PC-9 (cell line): ENCODE measurements at regions not wholly inside any gene's neighbourhood (a gene's known extent, or its start where the extent isn't known, plus 50 kb on each side); places are given as distances from the start of the nearest gene placed in this dataset.

Experiments used
- BruUV-seq: library from RNA; stranded (reverse); fragments of 400-500 nt; replicated peaks from 2 replicates; lab custom pipeline; 2021; lab: Mats Ljungman, UMichigan
- CTCF ChIA-PET: fragments of 300-600 bp; sonication (Branson Sonifier 250); formaldehyde crosslinking; loops from one replicate; lab custom pipeline; 2022; ENCODE audit warnings: antibody characterized with exemption; lab: Charles Lee
- POLR2A ChIA-PET: fragments of 300-600 bp; sonication (Branson Sonifier 250); formaldehyde crosslinking; loops from one replicate; lab custom pipeline; 2022; ENCODE audit warnings: antibody characterized with exemption; ENCODE audit not compliant: unreplicated experiment; lab: Charles Lee
- DNase-seq, 2 experiments: peaks; one replicate each; pipeline versions ENCODE4 v3.0.0 to v3.0.0-alpha.2; 2015 to 2022; ENCODE audit warnings: mixed read lengths in 1 of 2
- H2AFZ ChIP-seq: fragments of 200-600 bp; sonication (generic); 2 replicates; pipeline ENCODE4 v1.8.1; 2017; ENCODE audit warnings: antibody characterized with exemption
- H3F3A ChIP-seq: fragments of 200-600 bp; sonication (generic); 2 replicates; pipeline ENCODE4 v1.8.1; 2017; ENCODE audit warnings: antibody characterized with exemption, mild to moderate bottlenecking, low read depth; ENCODE audit not compliant: insufficient read depth
- H3K27ac ChIP-seq: fragments of 200-600 bp; sonication (generic); 2 replicates; pipeline ENCODE4 v1.6.1; 2016; ENCODE audit warnings: mixed run types
- H3K27me3 ChIP-seq: fragments of 200-600 bp; sonication (generic); 2 replicates; pipeline ENCODE4 v1.6.1; 2016; ENCODE audit warnings: low read depth, mixed run types; ENCODE audit not compliant: insufficient read depth
- H3K36me3 ChIP-seq: fragments of 200-600 bp; sonication (generic); 2 replicates; pipeline ENCODE4 v1.6.1; 2016; ENCODE audit warnings: low read depth, mixed run types
- H3K4me1 ChIP-seq: fragments of 200-600 bp; sonication (generic); replicated peaks from 2 replicates; pipeline ENCODE4 v1.6.1; 2016; ENCODE audit warnings: mixed run types; ENCODE audit not compliant: insufficient read depth
- H3K4me2 ChIP-seq: fragments of 200-600 bp; sonication (generic); 2 replicates; pipeline ENCODE4 v1.6.1; 2017; ENCODE audit warnings: mixed run types
- H3K4me3 ChIP-seq: fragments of 200-600 bp; sonication (generic); 2 replicates; pipeline ENCODE4 v1.6.1; 2016; ENCODE audit warnings: mixed run types
- H3K79me2 ChIP-seq: fragments of 200-600 bp; sonication (generic); 2 replicates; pipeline ENCODE4 v1.6.1; 2017; ENCODE audit warnings: low read depth, mixed run types
- H3K9me2 ChIP-seq: fragments of 200-600 bp; sonication (generic); 2 replicates; pipeline ENCODE4 v1.8.1; 2017; ENCODE audit warnings: mild to moderate bottlenecking; ENCODE audit not compliant: insufficient read depth
- H3K9me3 ChIP-seq: fragments of 200-600 bp; sonication (generic); 2 replicates; pipeline ENCODE4 v1.8.1; 2016; ENCODE audit warnings: low read depth; ENCODE audit not compliant: insufficient read depth
- H4K20me1 ChIP-seq: fragments of 200-600 bp; sonication (generic); 2 replicates; pipeline ENCODE4 v1.8.1; 2017; ENCODE audit not compliant: insufficient read depth
- EZH2 ChIP-seq: fragments of 200-600 bp; sonication (generic); IDR thresholded peaks from 2 replicates; pipeline ENCODE4 v1.8.0; 2017; ENCODE audit warnings: antibody characterized with exemption, low read depth
- intact Hi-C: fragments of 100-400 bp; cut with micrococcal nuclease; formaldehyde crosslinking; loops from one replicate; pipeline ENCODE4 v1.10.0; 2022; ENCODE audit not compliant: unreplicated experiment
- TF ChIP-seq, protein P1 (sequence below): fragments of 200-600 bp; sonication (generic); conservative IDR thresholded peaks from 2 replicates; pipeline ENCODE4 v1.6.1; 2017; ENCODE audit warnings: mixed run types, antibody characterized with exemption, mild to moderate bottlenecking, moderate library complexity

DNA sequence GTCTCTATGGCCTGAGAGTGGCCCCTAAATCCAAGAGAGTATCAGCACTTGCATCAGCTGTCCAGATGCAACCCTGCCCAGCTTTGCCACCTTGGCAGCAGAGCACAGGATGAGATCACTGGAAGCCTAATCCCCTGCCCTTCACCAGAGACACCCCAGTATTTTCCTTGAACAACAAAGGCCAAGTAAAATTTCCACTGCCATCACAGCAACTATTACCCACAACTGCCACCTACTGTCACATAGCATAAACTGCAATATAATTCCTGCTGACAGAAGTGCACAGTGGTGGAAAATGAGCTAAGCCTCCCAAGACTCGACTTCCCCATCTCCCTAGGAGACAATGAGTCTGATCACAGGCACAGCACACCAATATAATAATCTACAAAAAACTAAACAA, 462.8 kb upstream of the ZWINT start:
- Histone ChIP-seq H3K9me2 (no peaks in the 10 kb centered on the region), H3K4me1 (no peaks in the 10 kb centered on the region), H3K9me3 (no peaks in the 10 kb centered on the region), H3K4me3 (no peak overlapping the region), H3F3A (no peaks in the 10 kb centered on the region), H3K27me3 (no peaks in the 10 kb centered on the region), H3K4me2 (no peak overlapping the region), H3K79me2 (no peaks in the 10 kb centered on the region), H2AFZ (no peak overlapping the region), H4K20me1 (no peaks in the 10 kb centered on the region), H3K27ac (no peak overlapping the region), H3K36me3 (no peaks in the 10 kb centered on the region)
- intact Hi-C loops: no loop called here
- ChIA-PET CTCF (no interaction called here), POLR2A (no interaction called here)
- no peak for DNase-seq
- TF ChIP-seq, protein P1, sequence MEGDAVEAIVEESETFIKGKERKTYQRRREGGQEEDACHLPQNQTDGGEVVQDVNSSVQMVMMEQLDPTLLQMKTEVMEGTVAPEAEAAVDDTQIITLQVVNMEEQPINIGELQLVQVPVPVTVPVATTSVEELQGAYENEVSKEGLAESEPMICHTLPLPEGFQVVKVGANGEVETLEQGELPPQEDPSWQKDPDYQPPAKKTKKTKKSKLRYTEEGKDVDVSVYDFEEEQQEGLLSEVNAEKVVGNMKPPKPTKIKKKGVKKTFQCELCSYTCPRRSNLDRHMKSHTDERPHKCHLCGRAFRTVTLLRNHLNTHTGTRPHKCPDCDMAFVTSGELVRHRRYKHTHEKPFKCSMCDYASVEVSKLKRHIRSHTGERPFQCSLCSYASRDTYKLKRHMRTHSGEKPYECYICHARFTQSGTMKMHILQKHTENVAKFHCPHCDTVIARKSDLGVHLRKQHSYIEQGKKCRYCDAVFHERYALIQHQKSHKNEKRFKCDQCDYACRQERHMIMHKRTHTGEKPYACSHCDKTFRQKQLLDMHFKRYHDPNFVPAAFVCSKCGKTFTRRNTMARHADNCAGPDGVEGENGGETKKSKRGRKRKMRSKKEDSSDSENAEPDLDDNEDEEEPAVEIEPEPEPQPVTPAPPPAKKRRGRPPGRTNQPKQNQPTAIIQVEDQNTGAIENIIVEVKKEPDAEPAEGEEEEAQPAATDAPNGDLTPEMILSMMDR: peak; percentile 63
- no peak for TF ChIP-seq EZH2
- no TSS peak for BruUV-seq

DNA sequence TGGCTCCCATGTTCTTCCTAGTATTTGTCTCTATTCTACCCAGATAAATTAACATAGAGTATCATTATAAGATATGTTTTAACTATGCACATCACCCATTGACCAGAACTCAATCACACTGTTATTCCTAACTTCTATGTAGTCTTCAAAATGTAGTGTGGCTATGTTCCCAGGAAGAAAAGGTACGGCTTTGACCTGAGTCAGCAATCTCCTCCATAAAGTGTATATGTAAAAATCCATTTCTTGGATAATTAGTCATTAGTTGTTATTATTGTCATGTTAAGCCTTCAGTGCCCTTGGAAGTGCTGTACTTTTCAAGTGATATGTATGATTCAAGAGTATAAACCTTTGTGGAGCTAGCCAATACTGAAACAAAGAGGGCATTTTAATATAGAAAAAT, 444.0 kb upstream of the ZWINT start:
- no peaks in the 10 kb centered on the region for H3K4me1 ChIP-seq
- DNase-seq: no peak
- no peaks in the 10 kb centered on the region for H3K79me2 ChIP-seq
- H3K27me3 ChIP-seq: no peaks in the 10 kb centered on the region
- ChIA-PET CTCF (no interaction called here), POLR2A (no interaction called here)
- H4K20me1 ChIP-seq: no peaks in the 10 kb centered on the region
- no peaks in the 10 kb centered on the region for H3K36me3 ChIP-seq
- H2AFZ ChIP-seq: no peak overlapping the region
- TF ChIP-seq, protein P1: no peak
- no peak for TF ChIP-seq EZH2
- no peaks in the 10 kb centered on the region for H3K9me2 ChIP-seq
- no TSS peak for BruUV-seq
- intact Hi-C loops: no loop called here
- H3F3A ChIP-seq: no peaks in the 10 kb centered on the region
- H3K4me2 ChIP-seq: no peak overlapping the region
- no peak overlapping the region for H3K4me3 ChIP-seq
- no peak overlapping the region for H3K27ac ChIP-seq
- no peaks in the 10 kb centered on the region for H3K9me3 ChIP-seq

DNA sequence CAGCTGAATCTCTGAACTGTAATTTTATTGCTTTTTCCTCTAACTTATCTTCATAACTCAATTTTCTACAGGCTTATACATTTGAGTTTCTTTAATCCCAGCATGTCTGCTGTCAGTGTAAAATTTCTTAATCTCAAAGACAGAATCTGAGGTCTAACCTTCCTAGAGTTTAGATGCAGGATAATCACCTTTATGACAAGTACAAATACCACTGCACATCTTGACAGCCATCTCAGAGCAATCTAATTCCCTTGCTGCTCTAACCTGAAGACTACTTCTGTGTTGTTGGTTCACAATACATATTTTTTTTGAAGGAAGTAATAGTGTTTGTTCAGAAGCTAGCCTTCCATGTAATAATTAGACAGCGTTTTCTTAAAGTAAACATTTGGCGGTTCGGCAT, 424.2 kb upstream of the ZWINT start:
- no TSS peak for BruUV-seq
- intact Hi-C loops: no loop called here
- CTCF ChIA-PET: no interaction called here

More for the DNA sequence above, 424.2 kb upstream of the ZWINT start:
- POLR2A ChIA-PET: no interaction called here
- Histone ChIP-seq H3K9me3 (no peaks in the 10 kb centered on the region), H3K4me1 (no peaks in the 10 kb centered on the region), H2AFZ (no peak overlapping the region), H3K27ac (no peak overlapping the region), H3K36me3 (no peaks in the 10 kb centered on the region), H3K27me3 (no peaks in the 10 kb centered on the region), H4K20me1 (0 out of 2 replicates have a peak, but pooled peaks cover 7% of the 10 kb centered on the region), H3K79me2 (no peaks in the 10 kb centered on the region), H3K4me2 (no peak overlapping the region), H3K4me3 (no peak overlapping the region), H3F3A (no peaks in the 10 kb centered on the region), H3K9me2 (no peaks in the 10 kb centered on the region)
- DNase-seq: no peak
- TF ChIP-seq, protein P1: no peak
- TF ChIP-seq EZH2: no peak
